MCF 10A (cell line): ENCODE measurements at regions not wholly inside any gene's neighbourhood (a gene's known extent, or its start where the extent isn't known, plus 50 kb on each side); places are given as distances from the start of the nearest gene placed in this dataset.
"Not testable (repeated sequence)": the region's sequence is repeated elsewhere in the genome, so short reads cannot be mapped to it uniquely, and the experiment has no call there.

Experiments
- BruUV-seq: library from RNA; stranded (reverse); fragments of 400-500 nt; replicated peaks from 2 replicates; lab custom pipeline; 2021; lab: Mats Ljungman, UMichigan
- CTCF ChIA-PET: fragments of 300-600 bp; sonication (Branson Sonifier 250); formaldehyde crosslinking; extraction: SDS; loops from one replicate; lab custom pipeline; 2021; ENCODE audit warnings: antibody characterized with exemption, inconsistent platforms; lab: Yijun Ruan, JAX
- POLR2A ChIA-PET: fragments of 300-600, 350-650 bp; sonication (Branson Sonifier 250); formaldehyde crosslinking; extraction: SDS; loops from one replicate; lab custom pipeline; 2020; ENCODE audit warnings: antibody characterized with exemption, inconsistent platforms; lab: Yijun Ruan, JAX
- DNase-seq: peaks from one replicate; pipeline ENCODE4 v3.0.0-alpha.2; 2018; ENCODE audit not compliant: unreplicated experiment
- H3K27ac Mint-ChIP-seq: one replicate; pipeline ENCODE4 v1.8.0; 2022; ENCODE audit warnings: mild to moderate bottlenecking, low read depth, mixed read lengths; ENCODE audit not compliant: unreplicated experiment
- H3K27me3 Mint-ChIP-seq: one replicate; pipeline ENCODE4 v1.8.0; 2022; ENCODE audit warnings: mixed read lengths; ENCODE audit not compliant: insufficient read depth, unreplicated experiment
- H3K36me3 Mint-ChIP-seq: one replicate; pipeline ENCODE4 v1.8.0; 2022; ENCODE audit warnings: mild to moderate bottlenecking, moderate library complexity, mixed read lengths; ENCODE audit not compliant: insufficient read depth, unreplicated experiment
- H3K4me1 Mint-ChIP-seq: one replicate; pipeline ENCODE4 v1.8.0; 2022; ENCODE audit warnings: mixed read lengths; ENCODE audit not compliant: insufficient read depth, unreplicated experiment
- H3K4me3 Mint-ChIP-seq: one replicate; pipeline ENCODE4 v1.8.0; 2022; ENCODE audit warnings: mild to moderate bottlenecking, moderate library complexity, mixed read lengths; ENCODE audit not compliant: unreplicated experiment
- H3K9me3 Mint-ChIP-seq: one replicate; pipeline ENCODE4 v1.8.0; 2022; ENCODE audit warnings: mixed read lengths; ENCODE audit not compliant: unreplicated experiment
- intact Hi-C: fragments of 100-400 bp; cut with micrococcal nuclease; formaldehyde crosslinking; loops from 2 replicates; pipeline ENCODE4 v1.14.1; 2022
- TF ChIP-seq, protein P1 (sequence below): fragments of 200-600 bp; IDR thresholded peaks from one replicate; pipeline ENCODE4 v1.8.0; 2022; ENCODE audit warnings: antibody characterized with exemption, mild to moderate bottlenecking; ENCODE audit not compliant: unreplicated experiment

DNA sequence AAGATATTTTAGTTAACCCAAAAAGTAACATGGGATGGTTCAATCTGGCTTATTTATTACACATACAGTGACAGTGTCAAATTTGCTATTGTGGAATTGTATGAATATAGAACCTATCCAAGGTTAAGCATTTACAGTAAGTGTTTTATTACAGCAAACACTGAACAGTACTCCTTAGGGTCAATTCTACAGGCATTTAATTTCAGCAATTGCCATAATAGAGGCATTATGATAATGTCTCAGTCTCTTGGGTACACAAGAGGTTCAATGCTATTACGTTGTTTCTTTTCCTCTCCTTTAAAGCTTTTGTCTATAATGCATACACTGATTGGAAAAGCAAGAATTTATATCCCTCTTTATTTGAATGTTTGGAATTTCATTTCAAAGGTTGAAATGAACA lies 275.7 kb upstream of the NAALADL2 start:
- ChIA-PET CTCF (no interaction called here), POLR2A (no interaction called here)
- Mint-ChIP-seq H3K27ac (no peak overlapping the region), H3K27me3 (no peaks in the 10 kb centered on the region), H3K4me1 (no peaks in the 10 kb centered on the region), H3K4me3 (no peak overlapping the region), H3K36me3 (no peaks in the 10 kb centered on the region), H3K9me3 (no peaks in the 10 kb centered on the region)
- DNase-seq = no peak
- intact Hi-C loops = no loop called here
- TF ChIP-seq, protein P1, sequence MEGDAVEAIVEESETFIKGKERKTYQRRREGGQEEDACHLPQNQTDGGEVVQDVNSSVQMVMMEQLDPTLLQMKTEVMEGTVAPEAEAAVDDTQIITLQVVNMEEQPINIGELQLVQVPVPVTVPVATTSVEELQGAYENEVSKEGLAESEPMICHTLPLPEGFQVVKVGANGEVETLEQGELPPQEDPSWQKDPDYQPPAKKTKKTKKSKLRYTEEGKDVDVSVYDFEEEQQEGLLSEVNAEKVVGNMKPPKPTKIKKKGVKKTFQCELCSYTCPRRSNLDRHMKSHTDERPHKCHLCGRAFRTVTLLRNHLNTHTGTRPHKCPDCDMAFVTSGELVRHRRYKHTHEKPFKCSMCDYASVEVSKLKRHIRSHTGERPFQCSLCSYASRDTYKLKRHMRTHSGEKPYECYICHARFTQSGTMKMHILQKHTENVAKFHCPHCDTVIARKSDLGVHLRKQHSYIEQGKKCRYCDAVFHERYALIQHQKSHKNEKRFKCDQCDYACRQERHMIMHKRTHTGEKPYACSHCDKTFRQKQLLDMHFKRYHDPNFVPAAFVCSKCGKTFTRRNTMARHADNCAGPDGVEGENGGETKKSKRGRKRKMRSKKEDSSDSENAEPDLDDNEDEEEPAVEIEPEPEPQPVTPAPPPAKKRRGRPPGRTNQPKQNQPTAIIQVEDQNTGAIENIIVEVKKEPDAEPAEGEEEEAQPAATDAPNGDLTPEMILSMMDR = no peak
- BruUV-seq = no TSS peak

DNA sequence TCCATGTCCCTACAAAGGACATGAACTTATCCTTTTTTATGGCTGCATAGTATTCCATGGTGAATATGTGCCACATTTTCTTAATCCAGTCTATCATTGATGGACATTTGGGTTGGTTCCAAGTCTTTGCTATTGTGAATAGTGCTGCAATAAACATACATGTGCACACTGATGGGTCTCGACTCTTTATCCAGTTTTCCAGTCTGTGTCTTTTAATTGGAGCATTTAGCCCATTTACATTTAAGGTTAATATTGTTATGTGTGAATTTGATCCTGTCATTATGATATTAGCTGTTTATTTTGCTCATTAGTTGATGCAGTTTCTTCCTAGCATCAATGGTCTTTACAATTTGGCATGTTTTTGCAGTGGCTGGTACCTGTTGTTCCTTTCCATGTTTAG lies 272.0 kb upstream of the NAALADL2 start:
- H3K27ac Mint-ChIP-seq, DNase-seq, H3K4me1 Mint-ChIP-seq, H3K9me3 Mint-ChIP-seq, CTCF ChIA-PET, H3K36me3 Mint-ChIP-seq, BruUV-seq, POLR2A ChIA-PET, intact Hi-C loops, H3K4me3 Mint-ChIP-seq, H3K27me3 Mint-ChIP-seq: not testable (repeated sequence)

- POLR2A ChIA-PET = no interaction called here
- CTCF ChIA-PET = interaction anchor here (0.6 to 0.7 kb wide), 2 partner anchors 23 to 31 kb away, joined by 3 read pairs; no protein-coding TSS in a partner anchor
- TF ChIP-seq, protein P1 = no peak
- H3K4me1 Mint-ChIP-seq = no peaks in the 10 kb centered on the region
- intact Hi-C loops = no loop called here
- H3K27ac Mint-ChIP-seq = no peak overlapping the region
- DNase-seq = no peak
- H3K4me3 Mint-ChIP-seq = no peak overlapping the region
- H3K9me3 Mint-ChIP-seq = no peaks in the 10 kb centered on the region
- no TSS peak for BruUV-seq
- H3K27me3 Mint-ChIP-seq = no peaks in the 10 kb centered on the region
- H3K36me3 Mint-ChIP-seq = no peaks in the 10 kb centered on the region
These were observed 262.6 kb upstream of the NAALADL2 start for GRCh38 chr3:174596447-174596982.

DNA sequence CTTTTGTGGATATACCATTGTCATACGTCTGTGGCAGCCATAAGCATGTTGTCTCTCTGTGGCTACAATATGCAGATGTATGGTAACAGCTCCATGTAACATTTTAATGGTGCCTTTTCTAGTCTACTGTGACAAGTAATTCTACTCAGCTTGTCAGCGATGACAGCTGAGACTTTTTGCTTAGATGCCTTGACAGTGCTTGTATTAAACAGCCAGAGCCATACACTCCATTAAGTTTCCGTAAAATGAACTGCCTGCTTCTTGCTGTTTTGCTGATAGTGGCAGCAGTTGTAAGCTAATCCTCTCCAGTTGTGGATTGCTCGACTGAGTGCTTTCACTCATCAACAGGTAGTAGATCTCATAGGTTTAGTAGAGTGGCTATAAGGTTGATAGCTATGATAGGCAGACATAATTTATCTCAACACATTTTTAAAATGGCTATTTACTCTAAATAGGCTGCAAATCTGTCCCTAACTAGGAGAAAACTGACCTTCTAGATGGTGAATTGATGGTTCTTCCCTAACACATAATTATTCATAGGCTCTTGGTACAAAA lies 260.2 kb upstream of the NAALADL2 start:
- TF ChIP-seq, protein P1 = no peak
- H3K27ac Mint-ChIP-seq = no peak overlapping the region
- intact Hi-C loops = no loop called here
- no peak for DNase-seq
- no TSS peak for BruUV-seq
- no peak overlapping the region for H3K4me3 Mint-ChIP-seq
- no peaks in the 10 kb centered on the region for H3K4me1 Mint-ChIP-seq
- H3K27me3 Mint-ChIP-seq = no peaks in the 10 kb centered on the region
- CTCF ChIA-PET = no interaction called here
- POLR2A ChIA-PET = no interaction called here
- no peaks in the 10 kb centered on the region for H3K9me3 Mint-ChIP-seq
- H3K36me3 Mint-ChIP-seq = no peaks in the 10 kb centered on the region
